Mucosa of rectum (tissue), 2 donors: ENCODE measurements at regions not wholly inside any gene's neighbourhood (a gene's known extent, or its start where the extent isn't known, plus 50 kb on each side); places are given as distances from the start of the nearest gene placed in this dataset.
"Not testable (repeated sequence)": the region's sequence is repeated elsewhere in the genome, so short reads cannot be mapped to it uniquely, and the experiment has no call there.

ENCODE experiments used
- H3K27ac ChIP-seq, 2 donors: one replicate each; pipeline ENCODE4 v1.7.0; 2013; ENCODE audit warnings: inconsistent platforms in 2 of 2, low read depth in 2 of 2, low read length in 2 of 2
- H3K27me3 ChIP-seq, 2 donors: one replicate each; pipeline ENCODE4 v1.7.0; 2013; ENCODE audit warnings: low read length in 2 of 2; ENCODE audit not compliant: control insufficient read depth in 2 of 2, insufficient read depth in 2 of 2
- H3K36me3 ChIP-seq, 2 donors: one replicate each; pipeline ENCODE4 v1.7.0; 2013; ENCODE audit warnings: low read length in 2 of 2; ENCODE audit not compliant: control insufficient read depth in 2 of 2, insufficient read depth in 2 of 2
- H3K4me1 ChIP-seq, 2 donors: one replicate each; pipeline ENCODE4 v1.7.0; 2013; ENCODE audit warnings: low read length in 2 of 2, mild to moderate bottlenecking in 1 of 2; ENCODE audit not compliant: control insufficient read depth in 2 of 2, insufficient read depth in 2 of 2
- H3K4me3 ChIP-seq, 2 donors: one replicate each; pipeline ENCODE4 v1.7.0; 2013; ENCODE audit warnings: low read length in 2 of 2
- H3K9ac ChIP-seq, 2 donors: one replicate each; pipeline ENCODE4 v1.7.0; 2013; ENCODE audit warnings: low read length in 2 of 2, low read depth in 1 of 2, mild to moderate bottlenecking in 1 of 2
- H3K9me3 ChIP-seq, 2 donors: one replicate each; pipeline ENCODE4 v1.7.0; 2013; ENCODE audit warnings: low read length in 2 of 2; ENCODE audit not compliant: control insufficient read depth in 2 of 2
- donor health status: healthy.
- donor health status: Normal muscosa, but diverticular disease.

DNA sequence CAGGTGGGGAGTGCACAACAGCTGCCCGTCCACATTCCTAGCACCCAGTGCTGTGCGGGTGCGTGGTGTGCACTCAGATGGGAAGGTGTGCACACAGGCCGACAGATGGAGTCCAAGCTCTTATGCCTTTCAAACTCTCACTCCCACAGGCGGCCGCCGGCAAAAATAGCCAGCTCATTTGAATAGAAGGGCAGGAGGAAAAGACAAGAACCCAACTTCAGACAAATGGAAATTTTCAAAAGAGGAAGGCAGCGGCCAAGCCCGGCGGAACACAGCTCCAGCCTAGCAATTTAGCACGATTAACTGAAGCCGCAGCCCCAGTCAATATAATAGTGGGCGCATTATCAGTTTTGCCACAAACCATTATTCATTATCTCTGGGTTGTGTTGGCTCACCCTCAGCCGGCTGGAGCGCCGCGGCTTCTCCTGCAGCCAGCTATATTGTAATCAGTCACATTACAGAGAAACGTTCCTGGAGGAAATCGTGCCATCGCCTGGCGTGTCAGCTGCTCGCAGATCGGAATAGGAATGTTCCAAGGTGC, 103.9 kb upstream of the SEC14L1 start:
- peaks cover 0 to 1% of the 10 kb centered on the region in 2 donors for H3K9me3 ChIP-seq
- H3K36me3 ChIP-seq, result no peaks in the 10 kb centered on the region
- no peak overlapping the region for H3K9ac ChIP-seq
- no peak overlapping the region for H3K4me3 ChIP-seq
- peaks cover 0 to 4% of the 10 kb centered on the region in 2 donors for H3K4me1 ChIP-seq
- peaks cover 5 to 7% of the 10 kb centered on the region in 2 donors for H3K27me3 ChIP-seq
- no peak overlapping the region for H3K27ac ChIP-seq

- Histone ChIP-seq H3K9me3 (no peaks in the 10 kb centered on the region), H3K27me3 (peaks cover 5 to 7% of the 10 kb centered on the region in 2 donors), H3K4me3 (no peak overlapping the region), H3K36me3 (no peaks in the 10 kb centered on the region), H3K4me1 (peaks cover 0 to 4% of the 10 kb centered on the region in 2 donors), H3K27ac (no peak overlapping the region), H3K9ac (no peak overlapping the region)
Observed at GRCh38 chr17:77037943-77038342, 102.8 kb upstream of the SEC14L1 start.

DNA sequence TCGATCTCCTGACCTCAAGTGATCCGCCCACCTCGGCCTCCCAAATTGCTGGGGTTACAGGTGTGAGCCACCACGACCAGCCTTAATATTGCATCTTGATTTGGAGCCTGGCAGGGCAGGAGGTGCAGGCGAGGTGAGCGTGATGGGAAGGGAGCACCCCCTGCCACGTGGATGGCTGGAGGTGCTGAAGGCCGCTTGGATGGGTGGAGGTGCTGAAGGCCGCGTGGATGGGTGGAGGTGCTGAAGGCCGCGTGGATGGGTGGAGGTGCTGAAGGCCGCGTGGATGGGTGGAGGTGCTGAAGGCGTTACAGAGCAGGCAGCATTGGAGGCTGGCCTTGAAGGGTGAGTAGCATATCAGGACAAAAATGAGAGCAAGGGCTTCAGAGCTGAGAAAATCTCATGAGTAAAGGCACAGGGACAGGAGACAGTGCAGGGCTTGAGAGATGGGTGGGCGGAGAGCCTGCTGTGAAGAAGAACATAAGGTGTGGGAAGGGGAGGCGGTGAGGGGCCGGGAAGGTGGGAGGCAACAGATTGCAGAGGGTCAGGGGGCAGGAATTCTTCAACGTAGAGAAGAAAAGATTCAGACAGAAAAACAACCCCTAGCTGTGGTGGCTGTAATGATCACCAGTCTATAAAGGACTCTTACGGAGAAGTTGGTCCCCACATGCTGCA, 101.7 kb upstream of the SEC14L1 start:
- Histone ChIP-seq H3K9me3 (no peaks in the 10 kb centered on the region), H3K27me3 (peaks cover 5 to 7% of the 10 kb centered on the region in 2 donors), H3K4me3 (no peak overlapping the region), H3K36me3 (no peaks in the 10 kb centered on the region), H3K9ac (no peak overlapping the region), H3K27ac (no peak overlapping the region), H3K4me1 (peaks cover 0 to 4% of the 10 kb centered on the region in 2 donors)

DNA sequence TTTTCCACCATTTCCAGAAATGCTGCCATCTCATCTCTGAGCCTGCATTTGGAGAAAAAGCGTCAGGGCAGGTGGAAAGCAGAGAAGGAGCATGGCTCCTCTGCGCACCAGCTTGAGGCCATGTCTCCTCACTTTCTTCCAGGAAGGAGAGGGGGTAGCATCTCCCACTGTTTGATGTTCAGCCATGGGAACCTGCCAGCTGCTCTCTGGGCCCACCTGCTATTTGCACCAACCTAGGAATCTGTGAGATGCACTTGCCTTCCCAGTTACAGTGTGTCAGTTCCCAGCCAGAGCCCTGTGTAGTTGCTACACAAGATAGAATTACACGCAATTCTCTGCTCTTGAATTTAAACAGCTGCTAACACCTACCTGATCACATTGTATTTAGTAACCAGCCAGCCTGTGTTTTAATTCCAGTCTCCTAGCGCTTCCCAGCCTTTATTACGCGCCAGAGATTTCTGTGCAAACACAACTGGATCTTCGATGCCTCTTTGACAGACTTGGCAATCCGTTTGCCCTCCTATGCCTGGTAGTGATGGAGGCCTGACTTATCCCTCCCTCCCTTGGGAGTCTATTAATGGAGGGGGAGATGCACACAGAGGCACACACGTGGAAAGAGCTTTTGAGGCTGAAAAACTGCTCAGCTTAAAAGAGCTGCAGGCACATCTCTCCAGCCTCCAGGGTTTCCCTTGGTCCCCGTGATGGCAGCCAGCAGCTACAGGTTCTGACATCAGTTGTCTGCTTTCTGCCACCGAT, 98.1 kb upstream of the SEC14L1 start:
- H3K4me1 ChIP-seq, result peaks cover 0 to under 1% of the 10 kb centered on the region in 2 donors
- H3K27ac ChIP-seq, result no peak overlapping the region
- H3K4me3 ChIP-seq, result no peak overlapping the region
- no peak overlapping the region for H3K9ac ChIP-seq
- no peaks in the 10 kb centered on the region for H3K36me3 ChIP-seq
- H3K9me3 ChIP-seq, result no peaks in the 10 kb centered on the region
- no peaks in the 10 kb centered on the region for H3K27me3 ChIP-seq

DNA sequence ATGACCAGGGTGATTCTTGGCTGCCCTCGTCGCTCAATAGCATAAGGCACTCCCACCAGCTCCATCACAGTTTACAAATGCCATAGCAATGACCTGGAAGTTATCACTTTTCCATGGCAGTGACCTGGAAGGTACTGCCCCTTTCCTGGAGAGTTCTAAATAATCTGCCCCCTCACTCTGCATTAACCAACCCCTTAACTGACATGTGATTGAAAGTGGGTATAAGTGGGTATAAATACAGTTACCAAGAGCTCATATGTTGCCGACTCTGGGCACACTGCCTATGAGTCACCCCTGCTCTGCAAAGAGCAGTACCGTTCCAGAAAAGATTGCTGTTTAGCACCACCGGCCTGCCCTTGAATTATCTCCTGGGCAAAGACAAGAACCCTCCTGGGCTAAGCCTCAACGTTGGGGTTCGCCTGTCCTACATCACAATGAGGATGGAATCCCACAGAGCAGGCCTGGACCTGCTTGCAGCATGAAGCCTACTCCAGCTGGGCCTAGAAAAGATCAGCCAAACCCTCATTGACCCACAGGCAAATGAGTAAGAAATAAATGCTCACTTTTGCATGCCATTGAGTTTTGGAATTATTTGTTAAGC, 95.2 kb upstream of the SEC14L1 start:
- H3K9ac ChIP-seq, result no peak overlapping the region
- no peak overlapping the region for H3K4me3 ChIP-seq
- peaks cover 0 to 7% of the 10 kb centered on the region in 2 donors for H3K27me3 ChIP-seq
- no peaks in the 10 kb centered on the region for H3K9me3 ChIP-seq
- H3K4me1 ChIP-seq, result no peaks in the 10 kb centered on the region
- H3K36me3 ChIP-seq, result no peaks in the 10 kb centered on the region
- no peak overlapping the region for H3K27ac ChIP-seq

DNA sequence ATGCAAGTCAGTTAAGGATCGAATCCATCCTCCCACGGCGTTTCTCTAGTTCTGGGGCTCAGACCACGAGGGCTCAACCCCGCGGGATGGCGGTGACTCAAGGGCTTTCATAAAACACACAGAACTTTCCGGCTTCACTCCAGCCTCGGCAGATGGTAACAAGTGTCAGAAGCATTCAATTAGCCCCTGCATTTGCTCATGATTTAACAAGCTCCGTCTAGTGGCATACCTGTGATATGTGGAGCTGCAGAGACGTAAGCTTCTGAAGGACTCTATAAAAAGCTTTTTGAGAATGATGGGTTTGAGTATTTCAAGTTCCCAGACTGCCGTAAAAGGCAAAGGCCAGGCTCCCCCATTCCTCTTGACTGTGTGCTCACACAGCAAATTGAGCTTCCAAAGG, 91.3 kb upstream of the SEC14L1 start:
- H3K9ac ChIP-seq, result no peak overlapping the region
- H3K9me3 ChIP-seq, result no peaks in the 10 kb centered on the region
- peaks cover 0 to 10% of the 10 kb centered on the region in 2 donors for H3K27me3 ChIP-seq
- H3K4me3 ChIP-seq, result no peak overlapping the region
- no peaks in the 10 kb centered on the region for H3K4me1 ChIP-seq
- H3K27ac ChIP-seq, result no peak overlapping the region
- H3K36me3 ChIP-seq, result no peaks in the 10 kb centered on the region

DNA sequence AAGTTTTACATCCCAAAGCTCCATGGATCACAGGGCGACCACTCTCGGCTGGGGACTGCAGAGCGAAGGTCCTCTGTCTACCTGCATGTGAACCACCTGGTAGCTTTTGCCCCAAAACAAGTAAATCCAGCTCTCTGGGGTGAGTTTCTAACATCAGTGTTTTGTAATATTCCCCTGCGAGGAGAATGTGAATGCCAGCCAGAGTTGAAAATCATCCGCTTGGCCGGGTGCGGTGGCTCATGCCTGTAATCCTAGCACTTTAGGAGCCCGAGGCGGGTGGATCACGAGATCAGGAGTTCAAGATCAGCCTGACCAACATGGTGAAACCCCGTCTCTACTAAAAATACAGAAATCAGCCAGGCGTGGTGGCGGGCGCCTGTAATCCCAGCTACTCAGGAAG, 89.9 kb upstream of the SEC14L1 start:
- H3K4me1 ChIP-seq, H3K9ac ChIP-seq, H3K9me3 ChIP-seq, H3K27ac ChIP-seq, H3K36me3 ChIP-seq, H3K4me3 ChIP-seq: not testable (repeated sequence)
- H3K27me3 ChIP-seq, result peaks cover 5 to 17% of the 10 kb centered on the region in 2 donors

DNA sequence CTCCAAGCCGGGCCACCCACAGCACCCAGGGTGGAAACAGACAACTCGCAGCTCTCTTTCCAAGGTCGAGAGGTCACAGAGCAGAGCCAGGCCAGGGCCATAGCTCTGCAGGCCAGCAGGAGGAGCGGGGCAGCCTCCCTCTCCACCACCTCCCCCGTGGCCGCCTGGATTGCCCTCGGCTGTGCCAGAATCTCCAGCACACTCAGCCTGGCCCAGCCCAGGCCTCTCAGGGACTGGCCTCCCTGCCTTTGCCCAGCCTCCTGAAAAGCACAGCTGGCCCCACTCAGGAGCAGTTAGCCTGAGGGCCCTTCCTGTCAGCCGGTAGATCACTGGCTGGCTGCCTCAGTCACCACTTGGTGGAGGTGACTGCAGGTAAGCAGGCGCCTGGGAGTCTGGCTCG, 85.8 kb upstream of the SEC14L1 start:
- Histone ChIP-seq H3K36me3 (no peaks in the 10 kb centered on the region), H3K4me3 (no peak overlapping the region), H3K4me1 (no peaks in the 10 kb centered on the region), H3K27ac (no peak overlapping the region), H3K9ac (no peak overlapping the region), H3K9me3 (no peaks in the 10 kb centered on the region), H3K27me3 (peaks cover 10 to 18% of the 10 kb centered on the region in 2 donors)

GRCh38 chr17:77055453-77055852, 85.3 kb upstream of the SEC14L1 start:
- Histone ChIP-seq H3K27ac (no peak overlapping the region), H3K4me3 (no peak overlapping the region), H3K4me1 (no peaks in the 10 kb centered on the region), H3K9ac (no peak overlapping the region), H3K36me3 (no peaks in the 10 kb centered on the region), H3K27me3 (peaks cover 14% of the 10 kb centered on the region in 2 donors), H3K9me3 (no peaks in the 10 kb centered on the region)

- H3K9me3 ChIP-seq, result no peaks in the 10 kb centered on the region
- H3K36me3 ChIP-seq, result no peaks in the 10 kb centered on the region
- peaks cover 10 to 14% of the 10 kb centered on the region in 2 donors for H3K27me3 ChIP-seq
- no peak overlapping the region for H3K4me3 ChIP-seq
- H3K4me1 ChIP-seq, result no peaks in the 10 kb centered on the region
- H3K27ac ChIP-seq, result no peak overlapping the region
- no peak overlapping the region for H3K9ac ChIP-seq
Observed at GRCh38 chr17:77058016-77058415, 82.8 kb upstream of the SEC14L1 start.
